ENCODE measurements at regions not wholly inside any gene's neighbourhood (a gene's known extent, or its start where the extent isn't known, plus 50 kb on each side); places are given as distances from the start of the nearest gene placed in this dataset.
"Not testable (repeated sequence)": the region's sequence is repeated elsewhere in the genome, so short reads cannot be mapped to it uniquely, and the experiment has no call there.

DNA sequence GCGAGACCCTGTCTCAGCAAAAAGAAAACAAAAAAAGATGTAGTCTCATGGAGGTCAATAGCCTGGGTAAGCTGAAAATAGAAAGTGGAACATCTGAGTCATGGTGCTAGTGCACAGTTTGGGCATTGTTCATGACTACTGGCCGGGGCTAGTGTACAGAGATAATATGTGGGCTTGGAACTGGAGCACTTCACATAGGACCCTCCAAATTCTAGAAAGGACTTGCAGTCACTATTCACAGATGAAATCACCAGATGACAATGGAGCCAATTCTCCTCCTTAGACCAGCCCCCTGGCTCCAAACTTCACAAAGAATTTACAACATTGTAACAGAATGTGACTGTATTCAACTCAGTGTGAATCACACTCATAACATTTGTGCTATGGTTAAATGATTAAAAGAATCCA lies 367.8 kb upstream of the SLC7A11 start:
- no peak for DNase-seq

GRCh38 chr4:138604556-138604955 lies 362.4 kb upstream of the SLC7A11 start:
- no peak for DNase-seq

GRCh38 chr4:138602664-138603063 lies 360.5 kb upstream of the SLC7A11 start:
- DNase-seq, result no peak

GRCh38 chr4:138599965-138600364 lies 357.8 kb upstream of the SLC7A11 start:
- no peak for DNase-seq

DNA sequence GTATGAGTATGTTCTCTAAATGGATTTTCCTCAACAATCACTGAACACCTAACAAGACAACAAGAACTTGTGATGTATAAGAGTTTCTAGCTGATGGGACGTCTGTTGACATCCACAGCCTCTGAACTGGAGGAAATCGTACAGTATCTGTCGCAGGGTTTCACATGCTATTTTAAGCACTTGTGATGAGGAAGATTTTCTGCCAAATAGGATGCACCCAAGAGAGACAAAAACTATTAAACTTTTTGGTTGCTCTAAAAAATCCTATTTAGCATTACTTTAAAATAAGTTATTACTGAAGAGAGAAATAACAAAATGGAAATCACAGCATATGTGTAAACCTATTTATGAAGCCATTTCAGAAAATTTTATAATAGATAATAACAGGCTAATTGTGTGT lies 356.1 kb upstream of the SLC7A11 start:
- DNase-seq, result no peak

DNA sequence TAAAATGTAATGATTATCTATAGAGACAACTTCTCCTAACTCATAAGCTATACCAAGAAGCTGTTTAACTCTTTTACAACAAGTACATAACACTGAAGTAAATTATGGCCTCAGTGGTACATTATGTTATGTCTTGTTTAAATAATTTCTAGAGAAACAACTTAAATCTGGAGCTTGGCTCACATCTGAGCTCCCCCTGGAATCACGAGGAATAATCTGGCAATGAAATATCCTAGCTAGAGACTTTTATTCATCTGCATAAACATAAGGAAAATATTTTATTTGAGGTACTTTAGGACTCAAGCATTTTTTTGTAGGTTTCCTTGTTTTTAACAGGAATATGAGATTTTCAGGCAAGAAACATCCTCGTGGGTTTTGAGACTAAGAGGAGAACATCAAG lies 354.7 kb upstream of the SLC7A11 start:
- DNase-seq, result no peak

GRCh38 chr4:138595731-138596460 lies 353.7 kb upstream of the SLC7A11 start:
- DNase-seq, result no peak

DNA sequence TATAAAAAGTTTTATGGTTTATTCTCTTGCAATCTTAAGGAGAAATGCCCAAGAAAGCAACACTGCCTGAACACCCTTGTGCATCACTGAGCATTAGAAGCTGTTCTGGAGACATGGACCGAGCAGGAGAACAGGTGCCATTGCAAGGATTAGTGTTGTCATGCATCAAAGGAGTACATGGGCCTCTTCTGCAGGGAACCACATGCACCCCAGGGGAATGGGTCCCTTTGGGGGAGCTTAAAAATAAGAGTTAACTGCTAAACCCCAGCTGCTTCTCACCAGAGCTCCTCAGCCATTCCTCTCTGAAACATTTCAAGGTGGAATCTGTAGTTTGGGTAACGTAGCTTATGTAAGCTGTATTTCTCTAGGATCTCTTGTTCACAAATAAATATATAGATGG lies 353.0 kb upstream of the SLC7A11 start:
- DNase-seq, result no peak

DNA sequence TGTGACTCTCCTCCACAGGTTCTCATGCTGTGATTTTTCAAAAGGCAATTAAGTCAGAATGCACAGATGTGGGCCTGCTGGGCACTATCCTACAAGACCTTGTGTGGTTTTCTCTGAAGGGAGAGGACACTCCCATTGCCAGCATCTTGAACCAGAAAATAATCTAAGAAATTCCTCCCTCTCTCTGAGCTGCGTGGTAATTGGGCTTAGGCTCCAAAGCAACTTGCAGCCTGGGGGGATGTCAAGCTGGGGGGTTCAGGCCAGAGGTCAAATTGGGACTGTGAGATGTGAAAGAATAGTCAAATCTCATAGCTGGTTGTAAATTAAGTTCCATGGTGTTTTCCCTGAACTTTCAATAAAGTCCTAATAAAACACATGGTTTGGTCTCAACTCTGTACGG lies 350.6 kb upstream of the SLC7A11 start:
- no peak for DNase-seq

- no peak for DNase-seq
Observed at GRCh38 chr4:138591808-138592207, 349.7 kb upstream of the SLC7A11 start.

DNA sequence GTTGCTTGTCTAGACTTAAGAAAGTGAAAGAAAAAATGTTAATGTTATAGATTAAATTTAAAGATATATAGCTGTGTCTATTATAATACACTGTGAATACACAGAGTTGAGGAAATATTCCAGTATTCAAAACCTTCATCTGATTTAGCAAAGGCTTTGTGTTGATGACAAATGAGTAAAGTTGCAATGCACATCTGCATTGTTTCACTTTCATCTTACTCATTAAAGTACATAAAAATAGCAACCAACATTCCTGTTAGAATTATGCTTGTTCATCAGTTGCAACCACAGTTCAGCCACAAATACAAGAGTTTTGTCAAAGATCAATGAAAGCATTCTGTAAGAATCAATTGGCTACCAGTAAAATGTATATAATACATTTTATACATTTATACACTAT lies 346.4 kb upstream of the SLC7A11 start:
- no peak for DNase-seq

- DNase-seq, result no peak
Observed at GRCh38 chr4:138579146-138579545, 337.0 kb upstream of the SLC7A11 start.

- not testable (repeated sequence) for DNase-seq
Observed at GRCh38 chr4:138577826-138578225, 335.7 kb upstream of the SLC7A11 start.

DNA sequence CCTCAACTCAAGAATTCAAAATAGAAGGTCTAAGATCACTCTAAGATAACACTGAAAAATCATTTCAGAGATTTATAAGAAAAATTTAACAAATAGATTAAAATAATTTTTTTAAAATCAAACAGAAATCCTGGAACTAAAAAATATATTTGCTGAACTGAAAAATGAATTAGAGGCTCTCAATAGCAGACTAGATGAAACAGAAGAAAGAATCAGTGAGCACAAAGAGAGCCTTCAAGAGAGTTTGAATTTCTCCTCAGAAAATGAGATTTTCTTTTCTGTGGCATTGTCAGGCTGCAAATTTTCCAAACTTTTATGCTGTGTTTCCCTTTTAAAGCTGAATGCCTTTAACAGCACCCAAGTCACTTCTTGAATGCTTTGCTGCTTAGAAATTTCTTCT lies 335.0 kb upstream of the SLC7A11 start:
- DNase-seq, result no peak

DNA sequence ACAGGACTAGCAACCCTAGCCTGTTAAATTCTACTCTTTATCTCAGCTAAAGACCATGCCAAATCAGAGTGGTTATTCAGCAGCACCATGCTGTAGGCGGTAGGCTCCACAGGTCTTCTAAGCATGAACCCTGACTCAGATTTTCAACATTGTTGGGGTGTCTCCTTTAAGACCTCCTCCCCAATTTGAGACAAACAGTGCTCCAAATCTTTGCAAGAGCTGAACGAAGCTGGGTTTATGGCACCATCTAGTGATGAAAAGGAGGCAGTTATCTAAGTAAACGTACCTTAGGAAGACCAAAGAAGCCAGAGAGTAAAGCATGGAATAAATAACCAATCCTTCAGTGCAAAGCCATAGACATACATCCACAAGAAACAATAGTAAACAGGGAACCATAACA lies 334.5 kb upstream of the SLC7A11 start:
- DNase-seq, result no peak

GRCh38 chr4:138573246-138573645 lies 331.1 kb upstream of the SLC7A11 start:
- no peak for DNase-seq

- DNase-seq, result no peak
Observed at GRCh38 chr4:138572007-138572406, 329.9 kb upstream of the SLC7A11 start.

DNA sequence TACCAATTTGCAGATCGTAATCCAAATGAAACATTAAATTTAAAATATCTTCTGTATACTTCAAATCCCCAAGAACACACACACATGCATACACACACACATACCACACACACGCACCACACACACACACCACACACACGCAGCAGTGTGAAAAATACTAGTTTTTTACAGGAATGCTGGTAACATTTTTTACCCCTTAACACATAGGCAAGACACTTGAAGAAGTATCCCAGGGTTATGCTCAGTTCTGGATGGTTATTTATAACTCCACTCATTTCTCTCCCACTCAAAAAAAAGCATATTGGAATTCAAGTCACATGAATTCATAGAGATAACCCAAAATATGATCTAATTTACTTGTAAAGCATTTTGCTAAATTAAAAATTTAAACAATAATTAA lies 325.5 kb upstream of the SLC7A11 start:
- no peak for DNase-seq

GRCh38 chr4:138565576-138565975 lies 323.4 kb upstream of the SLC7A11 start:
- no peak for DNase-seq

- no peak for DNase-seq
Observed at GRCh38 chr4:138562544-138562991, 320.4 kb upstream of the SLC7A11 start.

DNA sequence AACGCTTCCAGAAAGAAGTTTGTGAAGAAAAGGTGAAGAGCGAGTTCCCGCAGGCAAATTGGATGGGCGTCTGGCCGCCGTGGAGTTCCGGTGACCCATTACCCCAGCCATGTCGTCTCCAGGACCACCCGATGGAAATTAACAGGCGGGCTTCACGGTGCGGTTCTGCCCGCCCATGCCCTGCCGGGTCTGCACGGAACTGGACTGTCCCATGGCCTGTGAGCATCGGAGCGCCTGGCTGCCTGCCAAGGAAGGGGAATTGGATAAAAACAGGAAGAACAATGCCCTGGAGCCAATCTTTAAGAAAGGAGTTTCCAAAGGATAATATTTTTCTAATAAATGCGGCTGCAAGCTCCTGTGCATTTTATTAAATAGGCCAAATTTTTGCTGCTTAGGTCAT lies 319.8 kb upstream of the SLC7A11 start:
- DNase-seq, result no peak

GRCh38 chr4:138561276-138561880 lies 319.2 kb upstream of the SLC7A11 start:
- DNase-seq, result no peak

- no peak for DNase-seq
Observed at GRCh38 chr4:138560448-138560847, 318.3 kb upstream of the SLC7A11 start.

DNA sequence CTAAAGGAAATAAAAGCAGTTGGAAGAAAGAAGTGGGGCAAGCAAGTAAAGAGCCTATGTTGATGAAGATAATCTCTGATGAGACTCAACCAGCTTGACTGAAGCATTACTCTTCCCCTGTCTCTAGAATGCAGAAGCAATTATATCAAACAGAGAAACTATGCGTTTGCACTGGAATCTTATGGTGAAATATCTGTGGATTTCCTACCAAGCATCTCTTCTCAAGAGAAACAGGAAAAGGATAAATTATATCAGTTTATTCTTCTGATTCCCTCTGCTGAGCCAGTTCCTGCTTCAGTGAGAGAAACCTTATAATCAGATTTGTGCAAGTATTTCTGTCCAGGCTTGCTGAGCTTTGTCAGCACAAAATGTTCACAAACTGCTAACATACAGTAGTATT lies 316.7 kb upstream of the SLC7A11 start:
- no peak for DNase-seq

- no peak for DNase-seq
Observed at GRCh38 chr4:138555584-138555983, 313.4 kb upstream of the SLC7A11 start.

All from activated T-cell treated with anti-CD3 and anti-CD28 coated beads for 4 hours (primary cell).